GM21423 (cell line): ENCODE measurements at regions not wholly inside any gene's neighbourhood (a gene's known extent, or its start where the extent isn't known, plus 50 kb on each side); places are given as distances from the start of the nearest gene placed in this dataset.
"Not testable (repeated sequence)": the region's sequence is repeated elsewhere in the genome, so short reads cannot be mapped to it uniquely, and the experiment has no call there.

Experiments used
- ATAC-seq: cut with Tn5 transposase; IDR thresholded peaks from one replicate; pipeline ENCODE4 v1.9.1; 2021; ENCODE audit warnings: mild to moderate bottlenecking, moderate library complexity; ENCODE audit not compliant: unreplicated experiment

DNA sequence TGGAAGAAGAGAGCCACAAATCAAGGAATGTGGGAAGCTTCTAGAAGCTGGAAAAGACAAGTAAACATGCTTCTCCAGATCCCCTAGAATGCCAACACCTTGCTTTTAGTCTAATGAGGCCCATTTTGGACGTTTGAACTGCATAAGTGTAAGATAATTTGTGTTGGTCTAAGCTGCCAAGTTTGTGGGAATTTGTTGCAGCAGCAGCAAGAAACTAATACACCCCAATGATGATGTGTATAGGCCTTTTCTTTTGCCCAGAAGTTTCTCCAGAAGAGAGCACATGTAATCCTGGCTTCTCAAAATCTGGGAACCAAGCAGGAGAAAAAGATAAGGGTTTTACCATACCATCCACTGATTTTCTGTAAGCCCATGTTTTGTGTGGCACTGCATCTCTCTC, 96.1 kb upstream of the DPT start:
- no peak for ATAC-seq

DNA sequence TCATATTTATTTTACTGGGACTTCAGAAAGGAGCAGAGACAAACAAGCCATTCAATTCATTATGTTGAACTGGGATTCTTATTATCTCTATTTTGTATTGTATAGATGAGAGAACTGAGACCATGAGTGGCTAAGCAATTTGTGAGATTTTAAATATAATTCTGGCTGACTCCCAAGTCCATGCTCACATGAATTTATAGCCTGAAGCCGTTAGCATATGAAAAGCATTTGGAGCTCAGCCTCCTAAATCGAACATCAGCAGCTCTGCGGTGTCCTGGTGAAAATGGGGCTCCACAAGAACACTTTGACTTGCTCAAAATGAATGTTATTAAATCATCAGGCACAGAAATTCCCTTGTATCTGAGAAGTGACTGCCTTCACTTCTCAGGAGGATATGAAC, 96.8 kb upstream of the DPT start:
- no peak for ATAC-seq

- ATAC-seq: no peak
Observed at GRCh38 chr1:168826269-168826668, 97.3 kb upstream of the DPT start.

DNA sequence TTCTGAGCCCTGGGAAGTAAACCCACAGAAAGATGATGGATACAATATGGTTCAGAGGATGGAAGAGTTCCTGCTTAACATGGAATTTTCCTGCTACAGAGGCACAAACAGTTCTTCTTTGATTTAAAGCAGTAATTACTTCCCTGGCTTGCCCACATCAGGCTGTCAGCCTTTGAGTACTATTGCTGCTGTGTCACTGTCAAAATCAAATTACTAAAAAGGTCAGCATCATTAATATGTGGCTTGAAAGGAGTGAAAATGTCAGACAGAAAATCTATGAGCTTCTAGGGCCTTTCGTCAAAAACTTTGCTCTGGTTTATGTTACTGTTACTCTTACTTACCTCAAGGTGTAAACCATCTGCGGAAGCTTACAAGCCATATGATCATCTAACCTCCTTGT, 98.6 kb upstream of the DPT start:
- ATAC-seq: no peak

DNA sequence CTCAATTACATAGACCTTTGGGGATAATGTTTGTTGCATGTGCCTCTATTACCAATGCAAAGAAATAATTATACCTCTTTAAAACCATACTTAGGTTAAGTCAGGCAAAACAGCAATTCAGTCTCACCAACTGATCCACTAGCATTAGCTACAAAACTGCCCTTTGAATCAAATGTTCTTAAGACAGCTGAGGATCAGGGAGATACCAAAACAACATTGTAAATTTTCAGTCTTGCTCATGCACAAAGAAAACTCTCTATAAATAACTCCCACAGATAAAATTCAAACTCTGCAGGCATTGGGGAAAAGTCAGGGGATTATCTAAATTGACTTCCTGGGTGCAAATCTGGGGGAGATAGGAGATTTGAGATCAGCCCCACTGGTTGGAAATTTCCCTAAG, 100.9 kb upstream of the DPT start:
- no peak for ATAC-seq

DNA sequence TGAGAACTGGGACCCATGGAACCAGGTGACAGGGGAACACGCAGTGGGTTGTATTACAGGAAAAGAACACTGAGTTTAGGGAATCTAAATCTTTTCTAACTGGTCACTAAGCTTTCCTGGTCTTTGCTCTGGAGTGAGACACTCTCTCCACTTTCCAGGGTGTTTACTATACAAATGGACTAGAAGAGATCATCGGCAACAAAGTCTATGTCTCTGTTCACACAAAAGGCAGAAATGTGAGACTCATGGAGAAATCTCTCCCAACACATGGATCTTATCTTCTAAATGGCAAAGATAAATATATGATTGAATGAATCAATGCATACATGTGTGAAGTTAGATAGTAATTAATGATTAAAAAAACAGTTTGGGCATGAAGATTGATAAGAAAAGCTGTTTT, 101.6 kb upstream of the DPT start:
- ATAC-seq: no peak

GRCh38 chr1:168832661-168833060, 103.7 kb upstream of the DPT start:
- ATAC-seq: no peak

DNA sequence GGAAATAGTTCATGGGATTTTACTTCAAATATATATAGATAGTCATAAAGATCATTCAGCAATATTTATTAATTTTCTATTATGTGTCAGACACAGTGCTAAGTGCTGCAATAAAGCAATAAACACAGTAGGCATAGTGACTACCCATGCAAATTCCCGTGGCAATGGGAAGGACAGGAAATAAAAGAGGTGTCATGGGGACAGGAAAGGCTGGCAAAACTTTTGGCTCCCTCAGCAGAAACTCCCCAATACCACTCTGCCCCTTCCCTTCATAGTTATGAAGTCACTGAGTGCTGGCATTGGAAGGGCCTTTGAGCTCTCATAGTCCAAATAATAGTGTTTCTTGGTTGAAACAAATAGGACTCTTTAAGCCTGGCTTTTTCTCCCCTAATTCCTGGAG, 104.4 kb upstream of the DPT start:
- no peak for ATAC-seq

GRCh38 chr1:168833801-168834224, 104.8 kb upstream of the DPT start:
- ATAC-seq: no peak

DNA sequence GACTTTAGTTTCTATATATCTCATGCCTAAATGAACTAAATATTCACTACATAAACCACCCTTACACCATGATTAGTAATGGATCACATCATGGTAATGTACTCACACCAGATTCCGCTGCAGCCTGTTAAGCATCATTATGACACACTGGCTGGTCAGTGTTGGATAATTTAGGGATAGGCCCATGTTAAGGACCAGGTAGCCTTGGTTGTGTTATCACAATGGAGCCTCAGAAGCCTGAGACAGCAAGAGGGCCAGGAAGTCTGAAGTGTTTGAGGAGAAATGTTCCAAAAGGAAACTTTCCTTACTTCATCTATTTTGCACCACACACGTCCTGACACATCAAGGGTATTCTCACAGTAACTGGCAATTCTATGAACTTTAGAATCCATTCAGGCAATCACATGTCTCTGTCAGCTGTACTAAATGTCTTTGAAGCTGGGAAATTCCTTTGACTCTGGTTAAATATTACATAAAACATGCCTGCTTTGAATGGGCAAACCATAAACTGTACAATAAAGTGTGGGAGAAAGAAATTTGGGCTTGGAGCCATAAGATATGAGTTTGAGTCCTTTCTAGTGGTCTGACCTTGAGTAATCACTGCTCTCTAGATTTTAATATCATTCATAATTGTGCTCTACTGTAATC, 105.3 kb upstream of the DPT start:
- ATAC-seq: no peak

GRCh38 chr1:168835176-168835575, 106.2 kb upstream of the DPT start:
- no peak for ATAC-seq

DNA sequence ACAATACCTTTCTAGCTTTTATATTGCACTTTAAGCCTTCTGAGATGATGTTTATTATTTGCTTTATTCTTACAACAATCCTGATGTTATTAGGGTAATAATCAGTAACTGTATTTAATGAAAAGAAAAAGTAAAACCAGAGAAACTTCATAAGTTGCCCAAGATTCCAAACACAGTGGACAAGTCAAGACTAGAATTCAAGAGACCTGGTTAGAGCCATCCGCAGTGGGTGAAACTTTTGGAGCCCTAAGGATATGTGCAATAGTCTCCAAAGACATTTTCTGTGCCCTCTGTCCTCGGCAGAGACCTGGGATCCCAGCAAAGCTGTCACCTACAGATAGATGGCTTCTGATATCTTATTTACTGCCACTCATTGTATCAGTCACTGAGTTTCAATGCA, 106.8 kb upstream of the DPT start:
- no peak for ATAC-seq

DNA sequence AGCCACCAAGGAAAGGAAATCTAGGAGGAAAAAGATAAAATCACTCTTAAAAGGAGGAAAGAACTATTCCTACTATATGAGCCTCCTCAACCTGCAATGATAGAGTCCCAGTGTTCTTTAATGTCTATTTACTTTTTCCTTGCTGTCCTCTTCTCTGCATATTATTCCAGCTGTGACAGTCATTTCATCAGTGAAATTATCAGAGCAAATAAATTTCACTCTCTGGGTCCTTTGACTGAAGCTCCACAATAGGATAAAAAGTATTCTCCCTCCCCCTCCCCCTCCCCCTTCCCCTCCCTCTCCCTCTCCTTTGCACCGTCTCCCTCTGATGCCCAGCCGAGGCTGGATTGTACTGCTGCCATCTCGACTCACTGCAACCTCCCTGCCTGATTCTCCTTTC, 107.5 kb upstream of the DPT start:
- ATAC-seq: no peak

DNA sequence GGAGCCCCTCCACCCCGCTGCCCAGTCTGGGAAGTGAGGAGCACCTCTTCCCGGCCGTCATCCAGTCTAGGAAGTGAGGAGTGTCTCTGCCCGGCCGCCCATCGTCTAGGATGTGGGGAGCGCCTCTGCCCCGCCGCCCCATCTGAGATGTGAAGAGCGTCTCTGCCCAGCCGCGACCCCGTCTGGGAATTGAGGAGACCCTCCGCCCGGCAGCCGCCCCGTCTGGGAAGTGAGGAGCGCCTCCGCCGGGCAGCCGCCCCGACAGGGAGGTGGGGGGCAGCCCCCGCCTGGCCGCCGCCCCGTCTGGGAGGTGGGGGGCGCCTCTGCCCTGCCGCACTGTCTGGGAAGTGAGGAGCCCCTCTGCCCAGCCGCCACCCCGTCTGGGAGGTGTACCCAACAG, 108.2 kb upstream of the DPT start:
- not testable (repeated sequence) for ATAC-seq

DNA sequence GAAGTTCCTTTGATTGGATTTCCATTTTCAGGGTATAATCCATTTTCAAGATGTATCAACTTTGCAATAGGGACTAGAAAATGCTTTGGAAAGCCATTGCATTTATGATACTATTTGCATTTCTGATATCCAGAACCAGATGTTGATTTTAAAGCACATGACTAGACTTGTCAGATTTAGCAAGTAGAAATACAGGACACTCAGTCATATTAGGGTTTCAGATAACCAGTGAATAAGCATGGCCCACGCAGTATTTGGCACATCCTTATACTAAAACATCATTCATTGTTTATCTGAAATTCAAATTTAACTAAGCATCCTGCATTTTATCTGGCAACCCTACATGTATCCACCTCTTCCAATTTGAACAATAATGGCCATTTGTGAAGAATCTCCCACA, 113.3 kb upstream of the DPT start:
- no peak for ATAC-seq

- ATAC-seq: no peak
Observed at GRCh38 chr1:168842916-168843315, 113.9 kb upstream of the DPT start.

- no peak for ATAC-seq
Observed at GRCh38 chr1:168843401-168843800, 114.4 kb upstream of the DPT start.

GRCh38 chr1:168843950-168844349, 114.9 kb upstream of the DPT start:
- ATAC-seq: no peak

GRCh38 chr1:168845140-168845539, 116.1 kb upstream of the DPT start:
- no peak for ATAC-seq

- no peak for ATAC-seq
Observed at GRCh38 chr1:168848051-168848450, 119.0 kb upstream of the DPT start.

DNA sequence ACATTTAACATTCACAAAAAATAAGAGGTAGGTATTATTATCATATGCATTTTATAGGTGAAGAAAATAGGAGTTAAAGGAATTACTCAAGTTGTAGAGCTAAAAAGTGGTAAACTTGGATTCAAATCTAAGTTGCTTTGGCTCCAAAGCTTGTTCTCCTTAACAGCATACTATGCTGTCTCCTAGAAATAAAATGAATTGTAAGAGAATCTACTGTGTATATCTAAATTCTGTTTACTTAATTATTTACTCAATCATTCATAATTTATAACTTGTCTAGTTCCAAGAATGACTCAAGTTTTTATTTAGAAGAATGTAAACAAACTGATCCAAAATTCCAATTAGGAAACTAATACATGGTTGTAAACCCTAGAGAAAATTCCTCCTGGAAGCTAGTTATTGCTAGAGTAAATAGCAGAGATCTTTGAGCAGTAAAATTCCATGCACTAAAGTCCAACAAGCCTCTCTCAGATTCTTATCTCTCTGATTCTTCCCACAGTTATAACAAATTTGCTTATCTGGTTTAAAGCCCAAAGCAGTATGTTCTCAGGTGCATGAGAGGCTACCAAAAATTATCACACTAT, 132.5 kb upstream of the DPT start:
- no peak for ATAC-seq

GRCh38 chr1:168863772-168864171, 134.8 kb upstream of the DPT start:
- no peak for ATAC-seq

DNA sequence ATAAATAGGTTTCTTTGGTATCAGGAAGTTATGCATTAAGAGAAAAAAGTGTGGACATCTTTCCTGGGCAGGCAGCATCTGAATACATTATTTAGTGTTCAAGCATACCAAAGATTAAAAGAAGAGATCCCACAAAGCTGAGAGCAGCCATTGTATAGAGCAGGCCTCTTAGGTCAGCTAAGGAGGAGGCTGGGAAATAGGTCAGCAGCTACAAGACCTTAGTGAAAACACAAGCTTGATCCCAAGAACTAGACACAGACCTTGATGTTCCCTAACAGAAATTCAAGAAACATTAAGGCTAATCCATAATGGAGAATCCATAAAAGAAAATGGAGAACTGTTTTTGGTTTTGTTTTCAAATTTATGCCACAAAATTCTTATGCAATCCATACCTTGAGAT, 135.3 kb upstream of the DPT start:
- no peak for ATAC-seq
